Heart left ventricle (tissue), 16 donors: ENCODE measurements at regions not wholly inside any gene's neighbourhood (a gene's known extent, or its start where the extent isn't known, plus 50 kb on each side); places are given as distances from the start of the nearest gene placed in this dataset.
A peak's percentile ranks its signal among the peaks of the same experiment; 100 is the strongest.
"Not testable (repeated sequence)": the region's sequence is repeated elsewhere in the genome, so short reads cannot be mapped to it uniquely, and the experiment has no call there.

Experiments used
- ATAC-seq, 4 donors: fragments of 200-7000 bp; cut with Tn5 transposase; one replicate each; pipeline ENCODE4 v1.9.1; 2020 to 2022; ENCODE audit warnings: moderate library complexity in 4 of 4, mild to moderate bottlenecking in 3 of 4, moderate number of reproducible peaks in 1 of 4
- DNase-seq, 5 donors: peaks; one replicate each; pipeline ENCODE4 v3.0.0-alpha.2; 2020
- H3K27ac ChIP-seq, 12 donors: fragments of 200-600 bp; sonication (generic) in 4 of 12; one replicate each; pipeline versions ENCODE4 v1.5.0 to v1.8.0; 2016 to 2022; ENCODE audit warnings: mild to moderate bottlenecking in 2 of 12
- H3K27me3 ChIP-seq, 9 donors: fragments of 200-600 bp; sonication (generic) in 2 of 9; one replicate each; pipeline versions ENCODE4 v1.5.1 to v1.8.0; 2016 to 2022; ENCODE audit warnings: mild to moderate bottlenecking in 3 of 9
- H3K36me3 ChIP-seq, 9 donors: fragments of 200-600 bp; sonication (generic) in 2 of 9; one replicate each; pipeline versions ENCODE4 v1.5.0 to v1.8.0; 2018 to 2022; ENCODE audit warnings: mild to moderate bottlenecking in 2 of 9
- H3K4me1 ChIP-seq, 12 donors: fragments of 200-600 bp; sonication (generic) in 4 of 12; one replicate each; pipeline versions ENCODE4 v1.5.0 to v1.8.0; 2016 to 2022; ENCODE audit warnings: mild to moderate bottlenecking in 3 of 12
- H3K4me3 ChIP-seq, 12 donors: fragments of 200-600 bp; sonication (generic) in 4 of 12; one replicate each; pipeline versions ENCODE4 v1.5.0 to v1.8.0; 2017 to 2022; ENCODE audit warnings: mild to moderate bottlenecking in 9 of 12, moderate library complexity in 4 of 12
- H3K9me3 ChIP-seq, 12 donors: fragments of 200-600 bp; sonication (generic) in 4 of 12; one replicate each; pipeline versions ENCODE4 v1.5.0 to v1.8.0; 2016 to 2022; ENCODE audit warnings: mild to moderate bottlenecking in 1 of 12
- POLR2A ChIP-seq, 2 donors: fragments of 450-650 bp; IDR thresholded peaks; one replicate each; pipeline ENCODE4 v1.6.1; 2017; ENCODE audit warnings: antibody characterized with exemption in 2 of 2, mild to moderate bottlenecking in 2 of 2, moderate library complexity in 2 of 2
- WGBS, 4 donors: extraction: QIAGEN DNeasy Blood & Tissue Kit in 2 of 4; methylation state at CpG; one replicate each; pipeline versions ENCODE4 v1.1.5 to v1.1.7; 2013 to 2018; 5-methylcytosine and 5-hydroxymethylcytosine counted together
- intact Hi-C, 10 donors: fragments of 100-400 bp; cut with DNase I; formaldehyde crosslinking; loops; one replicate each; pipeline versions ENCODE4 v1.11.1 to v1.14.2; 2022
- TF ChIP-seq, protein P1 (sequence below), 12 donors: fragments of 200-600 bp; sonication (generic) in 4 of 12; IDR thresholded peaks; one replicate each; pipeline versions ENCODE4 v1.5.0 to v1.8.0; 2018 to 2022; ENCODE audit warnings: antibody characterized with exemption in 12 of 12, mild to moderate bottlenecking in 5 of 12
- donor health status: ischemic (EF 13 %, LVEDD 7.1; RV severe dilation, severe dysfunction).
- donor health status: healthy with polysubstance abuse.
- donor health status: DM: no; HTN: yes; CAD: no.
- donor health status: DM: no; HTN: no; CAD: no.
- donor health status: ischemic (EF 25% LVEDD 6.9; RV normal size, moderate dysfunction).
- donor health status: ischemic (EF 25% LVEDD 5.7; RV mildly dilated, moderate dysfunction).
- donor health status: healthy.
- donor health status: DM: yes; HTN: yes; CAD: no.
- donor health status: ischemic (EF 35%, LVEDD 5.7; RV mildly dilated, moderate dysfunction).
- donor health status: nonischemic (EF 11% LVEDD 7.7; RV severe dilation, severe dysfunction).
- donor health status: DM: yes; HTN: yes; CAD: no.
- donor health status: PGD.
- donor health status: ischemic (EF 29% LVEDD 5.4; RV normal size, mild dysfunction).
- donor health status: nonischemic (EF 23%, LVEDD 6.1; RV moderate dilation, normal function).

DNA sequence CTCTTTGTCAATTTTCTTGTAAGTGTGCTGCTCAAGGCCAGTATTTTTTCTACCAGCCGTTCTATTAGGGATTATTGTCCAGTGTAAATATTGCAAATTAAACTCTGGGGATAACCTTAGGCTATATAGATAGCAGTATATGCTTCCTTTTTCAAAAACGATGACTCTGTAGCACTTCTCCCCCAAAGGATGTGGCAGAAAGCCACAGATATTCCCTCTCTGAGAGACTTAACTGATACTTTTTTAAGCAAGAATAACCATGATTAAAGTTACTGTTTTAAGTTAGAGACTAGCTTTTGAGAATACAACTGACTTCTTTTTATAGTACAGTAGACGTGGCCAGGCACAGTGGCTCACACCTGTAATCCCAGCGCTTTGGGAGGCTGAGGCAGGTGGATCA lies 130.0 kb downstream of the FHIP1A start:
- TF ChIP-seq, protein P1, sequence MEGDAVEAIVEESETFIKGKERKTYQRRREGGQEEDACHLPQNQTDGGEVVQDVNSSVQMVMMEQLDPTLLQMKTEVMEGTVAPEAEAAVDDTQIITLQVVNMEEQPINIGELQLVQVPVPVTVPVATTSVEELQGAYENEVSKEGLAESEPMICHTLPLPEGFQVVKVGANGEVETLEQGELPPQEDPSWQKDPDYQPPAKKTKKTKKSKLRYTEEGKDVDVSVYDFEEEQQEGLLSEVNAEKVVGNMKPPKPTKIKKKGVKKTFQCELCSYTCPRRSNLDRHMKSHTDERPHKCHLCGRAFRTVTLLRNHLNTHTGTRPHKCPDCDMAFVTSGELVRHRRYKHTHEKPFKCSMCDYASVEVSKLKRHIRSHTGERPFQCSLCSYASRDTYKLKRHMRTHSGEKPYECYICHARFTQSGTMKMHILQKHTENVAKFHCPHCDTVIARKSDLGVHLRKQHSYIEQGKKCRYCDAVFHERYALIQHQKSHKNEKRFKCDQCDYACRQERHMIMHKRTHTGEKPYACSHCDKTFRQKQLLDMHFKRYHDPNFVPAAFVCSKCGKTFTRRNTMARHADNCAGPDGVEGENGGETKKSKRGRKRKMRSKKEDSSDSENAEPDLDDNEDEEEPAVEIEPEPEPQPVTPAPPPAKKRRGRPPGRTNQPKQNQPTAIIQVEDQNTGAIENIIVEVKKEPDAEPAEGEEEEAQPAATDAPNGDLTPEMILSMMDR (IDR thresholded peaks at IDR 0.05), result no peak
- no peak for TF ChIP-seq POLR2A (IDR thresholded peaks at IDR 0.05)
- Histone ChIP-seq H3K27ac (no peak overlapping the region), H3K36me3 (no peaks in the 10 kb centered on the region), H3K9me3 (no peaks in the 10 kb centered on the region), H3K27me3 (no peaks in the 10 kb centered on the region), H3K4me3 (no peak overlapping the region), H3K4me1 (peaks cover 0 to 6% (median under 1%) of the 10 kb centered on the region in 12 donors)
- ATAC-seq (no peak), DNase-seq (no peak)
- 65 to 71% (median 69%) methylated on average over 4 of the region's 4 CpGs for WGBS, 4 donors
- intact Hi-C loops, result loop anchor here in 2 of 10 donors (10.0 kb wide), 1 partner anchor 846 kb away; no protein-coding TSS in a partner anchor

- Histone ChIP-seq H3K27ac (peak overlapping the region in 1 of 12 donors; percentile 20), H3K9me3 (no peaks in the 10 kb centered on the region), H3K4me3 (no peak overlapping the region), H3K36me3 (no peaks in the 10 kb centered on the region), H3K27me3 (no peaks in the 10 kb centered on the region), H3K4me1 (peaks cover 0 to 6% (median 0%) of the 10 kb centered on the region in 12 donors)
- intact Hi-C loops, result no loop called here
- TF ChIP-seq, protein P1 (IDR thresholded peaks at IDR 0.05), result no peak
- TF ChIP-seq POLR2A (IDR thresholded peaks at IDR 0.05), result no peak
- DNase-seq, result no peak
- WGBS, 4 donors, result 26 to 31% (median 29%) methylated on average over 3 of the region's 3 CpGs
- peak in 1 of 4 donors; percentile 57 for ATAC-seq
Observed at GRCh38 chr4:151540728-151541388, 131.9 kb downstream of the FHIP1A start.

GRCh38 chr4:151541389-151542071 lies 132.6 kb downstream of the FHIP1A start:
- Histone ChIP-seq H3K4me1 (peaks cover 0 to 6% (median 0%) of the 10 kb centered on the region in 12 donors), H3K27ac (peak overlapping the region in 1 of 12 donors; percentile 20), H3K4me3 (no peak overlapping the region), H3K9me3 (no peaks in the 10 kb centered on the region), H3K36me3 (no peaks in the 10 kb centered on the region), H3K27me3 (no peaks in the 10 kb centered on the region)
- intact Hi-C loops, result no loop called here
- DNase-seq (no peak), ATAC-seq (no peak)
- TF ChIP-seq POLR2A (IDR thresholded peaks at IDR 0.05), result no peak
- TF ChIP-seq, protein P1 (IDR thresholded peaks at IDR 0.05), result no peak
- 41 to 58% (median 45%) methylated on average over 6 of the region's 6 CpGs for WGBS, 4 donors

- Histone ChIP-seq H3K27ac (no peak overlapping the region), H3K36me3 (no peaks in the 10 kb centered on the region), H3K4me1 (no peaks in the 10 kb centered on the region), H3K27me3 (no peaks in the 10 kb centered on the region), H3K9me3 (peaks cover 0 to 30% (median 12%) of the 10 kb centered on the region in 12 donors), H3K4me3 (no peak overlapping the region)
- DNase-seq (no peak), ATAC-seq (no peak)
- TF ChIP-seq, protein P1 (IDR thresholded peaks at IDR 0.05), result no peak
- TF ChIP-seq POLR2A (IDR thresholded peaks at IDR 0.05), result no peak
- WGBS, 4 donors, result 82 to 90% (median 84%) methylated on average over 8 of the region's 8 CpGs
- intact Hi-C loops, result no loop called here
Observed at GRCh38 chr4:151548708-151549107, 139.7 kb downstream of the FHIP1A start.

DNA sequence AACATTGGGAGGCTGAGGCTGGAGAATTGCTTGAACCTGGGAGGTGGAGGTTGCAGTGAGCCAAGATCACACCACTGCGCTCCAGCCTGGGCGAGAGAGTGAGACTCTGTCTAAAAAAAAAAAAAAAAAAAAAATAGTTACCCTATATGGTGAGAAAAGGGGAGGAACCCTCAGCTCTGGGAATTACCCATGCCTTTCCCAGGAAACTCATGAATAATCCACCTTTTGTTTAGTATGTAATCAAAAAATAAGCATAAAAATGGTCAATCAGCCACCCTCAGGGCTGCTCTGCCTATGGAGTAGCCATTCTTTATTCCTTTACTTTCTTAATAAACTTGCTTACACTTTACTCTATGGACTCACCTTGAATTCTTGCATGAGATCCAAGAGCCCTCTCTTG lies 140.4 kb downstream of the FHIP1A start:
- ATAC-seq, H3K27me3 ChIP-seq, H3K36me3 ChIP-seq, H3K4me3 ChIP-seq, DNase-seq, H3K27ac ChIP-seq, intact Hi-C loops, H3K4me1 ChIP-seq: not testable (repeated sequence)
- WGBS, 4 donors, result 94 to 98% (median 97%) methylated on average over 2 of the region's 2 CpGs
- H3K9me3 ChIP-seq, result peaks cover 0 to 30% (median 12%) of the 10 kb centered on the region in 12 donors
